Peyer's patch (tissue), 4 donors: ENCODE measurements at regions not wholly inside any gene's neighbourhood (a gene's known extent, or its start where the extent isn't known, plus 50 kb on each side); places are given as distances from the start of the nearest gene placed in this dataset.

ENCODE experiments used
- DNase-seq, 3 donors: peaks; one replicate each; pipeline ENCODE4 v3.0.0-alpha.2; 2017 to 2019
- H3K27ac ChIP-seq, 4 donors: fragments of 200-600 bp; sonication (generic); one replicate each; pipeline ENCODE4 v1.5.1; 2016 to 2019
- H3K27me3 ChIP-seq, 2 donors: fragments of 200-600 bp; sonication (generic); one replicate each; pipeline ENCODE4 v1.5.1; 2019
- H3K36me3 ChIP-seq, 3 donors: fragments of 200-600 bp; sonication (generic); one replicate each; pipeline ENCODE4 v1.5.1; 2016 to 2019
- H3K4me1 ChIP-seq, 4 donors: fragments of 200-600 bp; sonication (generic); one replicate each; pipeline ENCODE4 v1.5.1; 2016 to 2019
- H3K4me3 ChIP-seq, 4 donors: fragments of 200-600 bp; sonication (generic); 1 replicate in 3 of 4; 2 replicates in 1 of 4; pipeline ENCODE4 v1.5.1; 2016 to 2019; ENCODE audit warnings: mild to moderate bottlenecking in 1 of 4
- H3K9me3 ChIP-seq, 4 donors: fragments of 200-600 bp; sonication (generic); one replicate each; pipeline ENCODE4 v1.5.1; 2016 to 2019; ENCODE audit warnings: mild to moderate bottlenecking in 1 of 4
- CTCF ChIP-seq, 6 experiments: fragments of 450-650 bp in 4 of 6; fragments of 200-600 bp in 2 of 6; sonication (generic) in 1 of 6; IDR thresholded peaks; one replicate each; pipeline ENCODE4 v1.5.1; 2017 to 2019; ENCODE audit warnings: antibody characterized with exemption in 6 of 6, mild to moderate bottlenecking in 3 of 6, moderate library complexity in 1 of 6
- POLR2A ChIP-seq, 2 donors: fragments of 450-650 bp; IDR thresholded peaks; one replicate each; pipeline ENCODE4 v1.5.1; 2017; ENCODE audit warnings: antibody characterized with exemption in 2 of 2, mild to moderate bottlenecking in 2 of 2, moderate library complexity in 2 of 2

DNA sequence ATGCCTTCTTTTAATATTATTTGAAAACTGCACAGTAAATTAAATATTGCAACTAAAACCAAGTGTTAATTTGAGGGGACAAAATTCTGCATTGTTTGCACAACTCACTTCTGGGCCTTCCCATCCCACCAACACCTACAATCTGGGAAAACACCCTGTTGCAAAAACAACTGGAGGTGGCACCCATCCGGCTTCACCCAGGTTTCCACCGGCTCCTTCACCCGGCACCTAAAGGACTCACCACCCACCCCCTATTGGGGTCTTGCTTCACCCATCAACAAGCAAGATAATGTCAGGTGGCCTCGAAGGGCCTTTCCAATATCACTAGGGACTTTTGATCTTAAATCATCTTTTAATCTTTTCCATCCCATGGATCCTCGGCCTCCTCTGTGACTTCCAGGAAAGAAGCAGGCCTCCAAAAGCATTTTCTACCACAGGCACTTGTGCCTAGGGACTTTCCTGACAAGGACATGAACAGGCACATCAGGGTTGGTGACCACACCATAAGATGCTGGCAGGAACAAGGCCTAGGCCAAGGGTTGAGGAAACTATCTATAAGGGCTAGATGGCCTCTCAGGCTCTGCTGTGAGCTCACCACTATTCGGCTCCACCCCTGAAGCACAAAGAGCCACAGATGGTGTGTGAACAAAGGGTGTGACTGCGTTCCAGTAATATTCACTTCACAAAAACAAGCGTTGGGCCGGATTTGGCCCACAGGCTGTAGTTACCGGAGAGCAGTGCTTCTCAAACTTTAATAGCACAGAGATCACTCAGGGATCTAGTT, 205.1 kb downstream of the AUH start:
- peak overlapping the region in 1 of 4 donors; percentile 25 for H3K27ac ChIP-seq
- no peak overlapping the region for H3K4me3 ChIP-seq
- H3K4me1 ChIP-seq, result peaks cover 0 to 8% (median 2%) of the 10 kb centered on the region in 4 donors
- H3K36me3 ChIP-seq, result no peaks in the 10 kb centered on the region
- TF ChIP-seq POLR2A (IDR thresholded peaks at IDR 0.05) (no peak), CTCF (IDR thresholded peaks at IDR 0.05) (no peak)
- no peaks in the 10 kb centered on the region for H3K9me3 ChIP-seq
- H3K27me3 ChIP-seq, result no peaks in the 10 kb centered on the region
- DNase-seq, result no peak

GRCh38 chr9:91157883-91158282, 203.8 kb downstream of the AUH start:
- H3K27ac ChIP-seq, result no peak overlapping the region

DNA sequence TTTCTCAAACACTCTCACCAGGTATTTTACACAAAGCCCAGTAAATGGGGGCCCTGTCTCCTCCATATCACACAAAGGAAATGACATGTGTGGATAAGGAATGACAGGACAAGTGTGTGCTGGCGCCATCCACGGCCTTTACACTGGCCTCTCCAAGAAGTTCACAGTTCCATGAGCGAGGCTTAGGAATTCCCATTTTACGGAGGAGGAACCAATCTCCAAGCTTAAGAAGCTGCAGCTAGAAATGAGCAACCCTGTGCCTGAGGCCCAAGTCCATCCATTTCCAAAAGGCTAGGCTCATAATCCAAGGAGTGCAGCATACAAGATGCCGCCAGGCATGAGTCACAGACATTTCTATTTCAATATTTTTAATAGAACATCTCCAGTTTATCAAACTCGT, 203.4 kb downstream of the AUH start:
- Histone ChIP-seq H3K4me3 (no peak overlapping the region), H3K27me3 (no peaks in the 10 kb centered on the region), H3K36me3 (no peaks in the 10 kb centered on the region), H3K9me3 (no peaks in the 10 kb centered on the region), H3K4me1 (peaks cover 0 to 20% (median 5%) of the 10 kb centered on the region in 4 donors), H3K27ac (no peak overlapping the region)
- TF ChIP-seq CTCF (IDR thresholded peaks at IDR 0.05), result no peak
- no peak for TF ChIP-seq POLR2A (IDR thresholded peaks at IDR 0.05)
- peak in 1 of 3 donors; percentile 34 for DNase-seq

More at GRCh38 chr9:91157883-91158282, 203.8 kb downstream of the AUH start:
- no peak for TF ChIP-seq CTCF (IDR thresholded peaks at IDR 0.05)
- TF ChIP-seq POLR2A (IDR thresholded peaks at IDR 0.05), result no peak
- H3K27me3 ChIP-seq, result no peaks in the 10 kb centered on the region
- no peaks in the 10 kb centered on the region for H3K9me3 ChIP-seq
- H3K4me3 ChIP-seq, result no peak overlapping the region
- DNase-seq, result peak in 1 of 3 donors; percentile 26
- peaks cover 0 to 16% (median 5%) of the 10 kb centered on the region in 4 donors for H3K4me1 ChIP-seq
- H3K36me3 ChIP-seq, result no peaks in the 10 kb centered on the region

GRCh38 chr9:91158946-91159345, 202.8 kb downstream of the AUH start:
- peak in 1 of 3 donors; percentile 30 for DNase-seq
- H3K4me1 ChIP-seq, result peaks cover 0 to 26% (median 8%) of the 10 kb centered on the region in 4 donors
- TF ChIP-seq CTCF (IDR thresholded peaks at IDR 0.05), result no peak

DNA sequence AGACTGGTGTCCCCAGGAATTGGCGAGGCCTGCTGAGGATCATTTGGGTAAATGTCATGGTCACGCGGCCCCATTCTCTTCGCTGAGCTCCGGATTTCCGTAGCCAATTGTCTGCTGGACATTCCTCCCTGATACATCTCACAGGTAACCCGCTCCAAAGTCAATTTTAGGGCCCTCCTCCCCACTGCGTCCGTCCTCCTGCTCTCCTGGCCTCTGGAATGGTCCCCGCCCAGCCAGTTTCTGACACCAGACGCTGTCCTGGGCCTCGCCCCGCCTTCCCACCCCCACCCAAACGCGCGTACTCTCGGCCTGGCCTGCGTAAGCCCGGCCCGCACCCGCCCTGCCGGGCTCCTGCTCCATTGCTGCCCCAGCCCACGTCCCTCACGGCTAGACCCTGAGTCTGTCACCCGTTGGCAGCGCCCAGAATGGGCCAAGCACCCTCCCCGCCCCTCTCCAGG, 202.0 kb downstream of the AUH start:
- peak overlapping the region; percentile 17 to 39 (median 38) for H3K27ac ChIP-seq
- H3K4me3 ChIP-seq, result peak overlapping the region in 1 of 4 donors; percentile 28
- peaks cover 3 to 34% (median 15%) of the 10 kb centered on the region in 4 donors for H3K4me1 ChIP-seq
- no peaks in the 10 kb centered on the region for H3K27me3 ChIP-seq
- DNase-seq, result peak in 2 of 3 donors; percentile 58 to 73
- H3K9me3 ChIP-seq, result no peaks in the 10 kb centered on the region
- H3K36me3 ChIP-seq, result no peaks in the 10 kb centered on the region
- no peak for TF ChIP-seq POLR2A (IDR thresholded peaks at IDR 0.05)
- TF ChIP-seq CTCF (IDR thresholded peaks at IDR 0.05), result no peak

More at GRCh38 chr9:91158946-91159345, 202.8 kb downstream of the AUH start:
- no peaks in the 10 kb centered on the region for H3K36me3 ChIP-seq
- no peak overlapping the region for H3K4me3 ChIP-seq
- H3K27ac ChIP-seq, result no peak overlapping the region
- no peaks in the 10 kb centered on the region for H3K9me3 ChIP-seq
- H3K27me3 ChIP-seq, result no peaks in the 10 kb centered on the region
